GM06990 (cell line): ENCODE measurements at regions not wholly inside any gene's neighbourhood (a gene's known extent, or its start where the extent isn't known, plus 50 kb on each side); places are given as distances from the start of the nearest gene placed in this dataset.

ENCODE experiments used
- DNase-seq: peaks from one replicate; pipeline ENCODE4 v3.0.0-alpha.2; 2011; ENCODE audit not compliant: insufficient read length; ENCODE audit errors: extremely low read depth
- H3K27me3 ChIP-seq: replicated peaks from 2 replicates; pipeline ENCODE4 v1.6.0; 2011; ENCODE audit warnings: low read length; ENCODE audit not compliant: control insufficient read depth, insufficient read depth
- H3K36me3 ChIP-seq: 2 replicates; pipeline ENCODE4 v1.5.1; 2011; ENCODE audit warnings: low read length; ENCODE audit not compliant: control insufficient read depth, insufficient read depth
- H3K4me3 ChIP-seq: replicated peaks from 2 replicates; pipeline ENCODE4 v1.5.1; 2011; ENCODE audit warnings: low read depth, mild to moderate bottlenecking, control low read depth, low read length
- TF ChIP-seq, protein P1 (sequence below): IDR thresholded peaks from 2 replicates; pipeline ENCODE4 v1.5.1; 2011; ENCODE audit warnings: low read length, control low read depth, mild to moderate bottlenecking, inconsistent platforms; ENCODE audit not compliant: insufficient read depth, poor library complexity, severe bottlenecking

DNA sequence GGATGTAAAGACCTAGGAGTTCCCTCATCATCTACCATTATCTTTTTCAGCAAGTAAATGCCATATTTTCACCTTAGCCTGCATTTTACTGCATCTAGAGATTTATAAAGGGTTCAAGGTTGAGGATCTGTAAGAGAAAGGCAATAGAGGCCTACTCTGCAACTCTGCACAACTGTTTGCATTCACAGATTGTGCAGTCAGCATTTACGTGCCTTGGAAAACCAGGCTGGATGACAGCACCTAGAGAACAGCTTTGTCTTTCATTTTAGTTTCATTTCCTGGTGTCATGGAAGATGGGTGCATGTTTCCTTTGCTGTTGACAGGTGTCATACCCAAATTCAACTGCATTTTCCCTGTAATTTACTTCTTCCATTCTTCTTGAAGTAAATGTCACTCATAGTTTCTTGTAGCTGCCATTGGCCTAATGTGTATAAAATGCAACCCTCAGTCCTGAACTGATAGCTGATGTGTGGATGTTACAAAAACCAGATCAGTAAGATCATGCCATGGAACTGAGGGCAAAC lies 817.5 kb downstream of the SQOR start:
- H3K27me3 ChIP-seq: no peaks in the 10 kb centered on the region
- H3K4me3 ChIP-seq: no peak overlapping the region
- TF ChIP-seq, protein P1, sequence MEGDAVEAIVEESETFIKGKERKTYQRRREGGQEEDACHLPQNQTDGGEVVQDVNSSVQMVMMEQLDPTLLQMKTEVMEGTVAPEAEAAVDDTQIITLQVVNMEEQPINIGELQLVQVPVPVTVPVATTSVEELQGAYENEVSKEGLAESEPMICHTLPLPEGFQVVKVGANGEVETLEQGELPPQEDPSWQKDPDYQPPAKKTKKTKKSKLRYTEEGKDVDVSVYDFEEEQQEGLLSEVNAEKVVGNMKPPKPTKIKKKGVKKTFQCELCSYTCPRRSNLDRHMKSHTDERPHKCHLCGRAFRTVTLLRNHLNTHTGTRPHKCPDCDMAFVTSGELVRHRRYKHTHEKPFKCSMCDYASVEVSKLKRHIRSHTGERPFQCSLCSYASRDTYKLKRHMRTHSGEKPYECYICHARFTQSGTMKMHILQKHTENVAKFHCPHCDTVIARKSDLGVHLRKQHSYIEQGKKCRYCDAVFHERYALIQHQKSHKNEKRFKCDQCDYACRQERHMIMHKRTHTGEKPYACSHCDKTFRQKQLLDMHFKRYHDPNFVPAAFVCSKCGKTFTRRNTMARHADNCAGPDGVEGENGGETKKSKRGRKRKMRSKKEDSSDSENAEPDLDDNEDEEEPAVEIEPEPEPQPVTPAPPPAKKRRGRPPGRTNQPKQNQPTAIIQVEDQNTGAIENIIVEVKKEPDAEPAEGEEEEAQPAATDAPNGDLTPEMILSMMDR: no peak
- H3K36me3 ChIP-seq: no peaks in the 10 kb centered on the region
- DNase-seq: no peak

DNA sequence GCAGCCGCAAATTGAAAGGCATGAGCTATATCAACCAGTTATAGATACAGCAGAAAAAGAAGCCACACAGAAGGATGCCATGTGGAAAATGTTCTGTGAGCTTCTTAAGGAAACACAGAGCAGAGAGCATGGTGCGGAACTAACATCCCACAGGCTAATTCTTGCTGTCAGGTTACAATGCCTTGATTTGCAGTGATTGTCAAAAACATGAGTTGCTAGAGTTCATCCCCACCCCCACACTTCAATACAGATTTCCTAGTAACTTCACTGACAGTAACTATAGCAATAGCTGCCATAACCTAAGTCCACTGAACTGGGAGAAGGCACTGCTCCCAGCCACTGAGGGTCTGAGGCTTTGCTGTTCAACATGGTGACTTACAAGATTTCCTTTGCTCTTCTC lies 821.6 kb downstream of the SQOR start:
- H3K36me3 ChIP-seq: no peaks in the 10 kb centered on the region
- no peaks in the 10 kb centered on the region for H3K27me3 ChIP-seq
- TF ChIP-seq, protein P1: no peak
- no peak overlapping the region for H3K4me3 ChIP-seq
- DNase-seq: no peak

DNA sequence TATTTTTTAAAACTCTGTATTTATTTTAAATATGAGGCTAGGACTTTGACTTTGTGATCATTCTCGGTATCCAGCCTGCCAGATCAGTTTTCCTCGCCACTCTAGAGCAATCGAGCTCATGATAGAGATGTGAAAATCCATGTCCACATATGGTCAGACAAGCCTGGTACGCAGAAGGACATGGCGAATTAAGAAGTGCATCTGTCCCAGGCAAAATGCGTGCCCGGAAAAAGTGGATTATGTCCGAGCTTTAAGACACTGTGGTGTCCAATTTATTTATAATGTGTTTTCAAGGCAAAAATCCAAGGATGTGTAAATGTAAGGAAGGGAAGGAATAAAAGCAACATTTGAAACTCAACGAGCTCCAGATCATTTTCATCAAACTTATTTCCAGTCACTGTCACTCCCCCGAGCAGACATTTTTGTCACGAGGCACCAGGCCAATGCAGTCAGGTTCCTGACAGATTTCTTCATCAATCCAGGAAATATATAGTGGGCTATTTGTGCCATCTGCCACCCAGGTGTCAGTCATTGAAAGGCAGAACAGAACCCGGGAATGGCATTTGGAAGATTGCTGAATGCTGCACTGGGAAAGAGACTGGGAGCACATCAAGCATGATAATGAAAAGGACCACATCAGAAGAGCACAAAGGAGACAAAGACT lies 825.7 kb downstream of the SQOR start:
- Histone ChIP-seq H3K27me3 (no peaks in the 10 kb centered on the region), H3K36me3 (no peaks in the 10 kb centered on the region), H3K4me3 (no peak overlapping the region)
- DNase-seq: no peak
- TF ChIP-seq, protein P1: no peak

DNA sequence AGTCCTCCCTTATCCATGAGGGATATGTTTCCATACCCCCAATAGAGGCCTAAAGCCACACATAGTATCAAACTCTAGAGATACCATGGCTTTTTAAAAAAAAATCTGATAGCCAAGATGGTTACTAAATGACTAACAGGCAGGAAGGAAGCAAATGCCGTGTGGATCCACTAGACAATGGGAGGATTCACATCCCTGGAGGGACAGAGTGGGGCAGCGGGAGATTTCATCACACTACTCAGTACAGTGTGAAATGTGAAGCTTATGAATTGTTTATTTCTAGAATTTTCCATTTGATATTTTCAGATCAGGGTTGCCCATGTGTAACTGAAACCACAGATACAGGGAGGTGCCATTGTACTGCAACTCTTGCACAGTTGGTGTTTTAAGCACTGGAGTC lies 826.6 kb downstream of the SQOR start:
- DNase-seq: no peak
- Histone ChIP-seq H3K36me3 (no peaks in the 10 kb centered on the region), H3K4me3 (no peak overlapping the region), H3K27me3 (no peaks in the 10 kb centered on the region)
- TF ChIP-seq, protein P1: no peak

GRCh38 chr15:46467041-46467440 lies 832.2 kb downstream of the SQOR start:
- Histone ChIP-seq H3K36me3 (no peaks in the 10 kb centered on the region), H3K4me3 (no peak overlapping the region)
- DNase-seq: no peak

More at GRCh38 chr15:46467041-46467440, 832.2 kb downstream of the SQOR start:
- TF ChIP-seq, protein P1: no peak
- H3K27me3 ChIP-seq: no peaks in the 10 kb centered on the region
